ENCODE measurements at regions not wholly inside any gene's neighbourhood (a gene's known extent, or its start where the extent isn't known, plus 50 kb on each side); places are given as distances from the start of the nearest gene placed in this dataset.

- TF ChIP-seq EZH2 (IDR thresholded peaks at IDR 0.05; ENCODE audit: low read length, unreplicated experiment) (no peak), CTCF (conservative IDR thresholded peaks at IDR 0.05; ENCODE audit: low read depth, low read length) (no peak), EZH2phosphoT487 (IDR thresholded peaks at IDR 0.05; ENCODE audit: borderline replicate concordance, low read length) (no peak)
- Histone ChIP-seq H2AFZ (ENCODE audit: low read length) (no peak overlapping the region), H3K27me3 (ENCODE audit: low read length) (peaks cover 18% of the 10 kb centered on the region; the same call in 1 of the 2 replicates), H3K27ac (ENCODE audit: low read length) (no peak overlapping the region), H3K4me2 (ENCODE audit: low read length) (no peak overlapping the region), H3K79me2 (ENCODE audit: low read length) (no peaks in the 10 kb centered on the region), H3K36me3 (ENCODE audit: low read depth, low read length) (no peaks in the 10 kb centered on the region), H4K20me1 (ENCODE audit: low read length) (no peaks in the 10 kb centered on the region), H3K9me3 (ENCODE audit: low read length) (no peaks in the 10 kb centered on the region), H3F3A (ENCODE audit: low read length, unreplicated experiment) (no peaks in the 10 kb centered on the region), H3K9me2 (replicated peaks; ENCODE audit: low read length) (no peaks in the 10 kb centered on the region), H3K9ac (ENCODE audit: low read length) (no peak overlapping the region), H3K4me3 (ENCODE audit: low read length) (no peak overlapping the region), H3K4me1 (ENCODE audit: insufficient read depth, low read length) (no peaks in the 10 kb centered on the region)
- no peak for ATAC-seq
- DNase-seq = no peak
- BruUV-seq (replicated peaks) = no TSS peak
- POLR2A ChIA-PET (ENCODE audit: unreplicated experiment) = no interaction called here
- intact Hi-C loops (cut with micrococcal nuclease) = no loop called here
- CTCF ChIA-PET = no interaction called here
These were observed 60.3 kb upstream of the RNU6ATAC start for GRCh38 chr9:134224567-134225093.

- intact Hi-C loops (cut with micrococcal nuclease) = no loop called here
- Histone ChIP-seq H3K36me3 (ENCODE audit: low read depth, low read length) (no peaks in the 10 kb centered on the region), H4K20me1 (ENCODE audit: low read length) (no peaks in the 10 kb centered on the region), H3F3A (ENCODE audit: low read length, unreplicated experiment) (no peaks in the 10 kb centered on the region), H3K4me1 (ENCODE audit: insufficient read depth, low read length) (no peaks in the 10 kb centered on the region), H3K27me3 (ENCODE audit: low read length) (peaks cover 18% of the 10 kb centered on the region; the same call in 1 of the 2 replicates), H3K4me3 (ENCODE audit: low read length) (no peak overlapping the region), H3K9ac (ENCODE audit: low read length) (no peak overlapping the region), H2AFZ (ENCODE audit: low read length) (no peak overlapping the region), H3K9me2 (replicated peaks; ENCODE audit: low read length) (no peaks in the 10 kb centered on the region), H3K9me3 (ENCODE audit: low read length) (no peaks in the 10 kb centered on the region), H3K79me2 (ENCODE audit: low read length) (no peaks in the 10 kb centered on the region), H3K4me2 (ENCODE audit: low read length) (no peak overlapping the region), H3K27ac (ENCODE audit: low read length) (no peak overlapping the region)
- no peak for TF ChIP-seq EZH2 (IDR thresholded peaks at IDR 0.05; ENCODE audit: low read length, unreplicated experiment)
- TF ChIP-seq CTCF (conservative IDR thresholded peaks at IDR 0.05; ENCODE audit: low read depth, low read length) = no peak
- no peak for TF ChIP-seq EZH2phosphoT487 (IDR thresholded peaks at IDR 0.05; ENCODE audit: borderline replicate concordance, low read length)
- DNase-seq = no peak
- CTCF ChIA-PET = no interaction called here
- POLR2A ChIA-PET (ENCODE audit: unreplicated experiment) = no interaction called here
- no peak for ATAC-seq
- BruUV-seq (replicated peaks) = no TSS peak
These were observed 60.8 kb upstream of the RNU6ATAC start for GRCh38 chr9:134225186-134225585.

GRCh38 chr9:134225816-134226215 is 61.5 kb upstream of the RNU6ATAC start:
- Histone ChIP-seq H3K79me2 (ENCODE audit: low read length) (no peaks in the 10 kb centered on the region), H3F3A (ENCODE audit: low read length, unreplicated experiment) (no peaks in the 10 kb centered on the region), H3K27ac (ENCODE audit: low read length) (no peak overlapping the region), H4K20me1 (ENCODE audit: low read length) (no peaks in the 10 kb centered on the region), H3K36me3 (ENCODE audit: low read depth, low read length) (no peaks in the 10 kb centered on the region), H3K27me3 (ENCODE audit: low read length) (peaks cover 18% of the 10 kb centered on the region; the same call in 1 of the 2 replicates), H2AFZ (ENCODE audit: low read length) (no peak overlapping the region), H3K4me2 (ENCODE audit: low read length) (no peak overlapping the region), H3K9me3 (ENCODE audit: low read length) (no peaks in the 10 kb centered on the region), H3K4me1 (ENCODE audit: insufficient read depth, low read length) (no peaks in the 10 kb centered on the region), H3K4me3 (ENCODE audit: low read length) (no peak overlapping the region), H3K9ac (ENCODE audit: low read length) (no peak overlapping the region), H3K9me2 (replicated peaks; ENCODE audit: low read length) (no peaks in the 10 kb centered on the region)
- ATAC-seq (no peak), DNase-seq (no peak)
- no TSS peak for BruUV-seq (replicated peaks)
- no peak for TF ChIP-seq CTCF (conservative IDR thresholded peaks at IDR 0.05; ENCODE audit: low read depth, low read length)
- intact Hi-C loops (cut with micrococcal nuclease) = no loop called here
- CTCF ChIA-PET = interaction anchor here (0.6 kb wide), 1 partner anchor 40 kb away, joined by 3 read pairs; no protein-coding TSS in a partner anchor
- POLR2A ChIA-PET (ENCODE audit: unreplicated experiment) = no interaction called here

All from PC-3 (cell line).